ENCODE measurements at regions not wholly inside any gene's neighbourhood (a gene's known extent, or its start where the extent isn't known, plus 50 kb on each side); places are given as distances from the start of the nearest gene placed in this dataset.

DNA sequence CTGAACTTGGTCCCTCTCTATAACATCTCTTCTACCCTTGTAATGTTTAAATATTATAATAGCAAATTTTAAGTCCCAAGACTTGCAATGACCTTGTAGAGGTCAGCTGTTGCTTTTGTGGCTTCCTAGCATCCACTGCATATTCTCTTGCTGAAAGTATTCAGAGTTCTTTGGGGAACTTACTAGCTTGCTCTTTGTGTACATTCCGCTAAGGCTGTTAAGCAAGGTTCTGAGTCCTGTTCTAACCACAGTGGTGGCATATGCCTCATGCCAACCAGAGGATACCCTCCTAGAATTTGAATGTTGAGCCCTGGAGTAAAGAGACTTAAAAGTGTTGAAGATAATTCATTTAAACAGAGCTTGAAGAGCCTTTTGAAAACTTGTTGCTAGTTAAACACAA lies 570.9 kb downstream of the TLE1 start:
- BruUV-seq (replicated peaks), result no TSS peak
- no peak overlapping the region for H3K9ac ChIP-seq (ENCODE audit: insufficient read depth in 1 of 2, low read depth in 2 of 2, low read length in 2 of 2)
- no peak overlapping the region for H3K27ac ChIP-seq (ENCODE audit: extremely low read depth, low read depth, low read length)
- DNase-seq (ENCODE audit: extremely low read depth in 1 of 4, low spot score in 3 of 4), result no peak
- in situ Hi-C loops (cut with MboI), result no loop called here
- POLR2A ChIA-PET, result no interaction called here
- H3K9me1 ChIP-seq (ENCODE audit: control insufficient read depth, insufficient read depth, low read length), result no peaks in the 10 kb centered on the region
- CTCF ChIA-PET (ENCODE audit: low intra/inter-chr PET ratio), result no interaction called here
- TF ChIP-seq, protein P1, sequence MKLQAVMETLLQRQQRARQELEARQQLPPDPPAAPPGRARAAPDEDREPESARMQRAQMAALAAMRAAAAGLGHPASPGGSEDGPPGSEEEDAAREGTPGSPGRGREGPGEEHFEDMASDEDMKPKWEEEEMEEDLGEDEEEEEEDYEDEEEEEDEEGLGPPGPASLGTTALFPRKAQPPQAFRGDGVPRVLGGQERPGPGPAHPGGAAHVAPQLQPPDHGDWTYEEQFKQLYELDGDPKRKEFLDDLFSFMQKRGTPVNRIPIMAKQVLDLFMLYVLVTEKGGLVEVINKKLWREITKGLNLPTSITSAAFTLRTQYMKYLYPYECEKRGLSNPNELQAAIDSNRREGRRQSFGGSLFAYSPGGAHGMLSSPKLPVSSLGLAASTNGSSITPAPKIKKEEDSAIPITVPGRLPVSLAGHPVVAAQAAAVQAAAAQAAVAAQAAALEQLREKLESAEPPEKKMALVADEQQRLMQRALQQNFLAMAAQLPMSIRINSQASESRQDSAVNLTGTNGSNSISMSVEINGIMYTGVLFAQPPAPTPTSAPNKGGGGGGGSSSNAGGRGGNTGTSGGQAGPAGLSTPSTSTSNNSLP (IDR thresholded peaks at IDR 0.05; ENCODE audit: borderline replicate concordance, low read depth, low read length), result no peak
- TF ChIP-seq FOS (IDR thresholded peaks at IDR 0.05; ENCODE audit: extremely low read depth, insufficient read length), result no peak
- TF ChIP-seq, protein P2, sequence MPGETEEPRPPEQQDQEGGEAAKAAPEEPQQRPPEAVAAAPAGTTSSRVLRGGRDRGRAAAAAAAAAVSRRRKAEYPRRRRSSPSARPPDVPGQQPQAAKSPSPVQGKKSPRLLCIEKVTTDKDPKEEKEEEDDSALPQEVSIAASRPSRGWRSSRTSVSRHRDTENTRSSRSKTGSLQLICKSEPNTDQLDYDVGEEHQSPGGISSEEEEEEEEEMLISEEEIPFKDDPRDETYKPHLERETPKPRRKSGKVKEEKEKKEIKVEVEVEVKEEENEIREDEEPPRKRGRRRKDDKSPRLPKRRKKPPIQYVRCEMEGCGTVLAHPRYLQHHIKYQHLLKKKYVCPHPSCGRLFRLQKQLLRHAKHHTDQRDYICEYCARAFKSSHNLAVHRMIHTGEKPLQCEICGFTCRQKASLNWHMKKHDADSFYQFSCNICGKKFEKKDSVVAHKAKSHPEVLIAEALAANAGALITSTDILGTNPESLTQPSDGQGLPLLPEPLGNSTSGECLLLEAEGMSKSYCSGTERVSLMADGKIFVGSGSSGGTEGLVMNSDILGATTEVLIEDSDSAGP (CRISPR knock-in tag; IDR thresholded peaks at IDR 0.05), result no peak
- no peak for TF ChIP-seq RAD21 (CRISPR knock-in tag; conservative IDR thresholded peaks at IDR 0.05 in 1 of 2, IDR thresholded peaks at IDR 0.05 in 1 of 2)
- TF ChIP-seq XRCC5 (IDR thresholded peaks at IDR 0.05; ENCODE audit: low read depth, low read length), result no peak
- no peak for TF ChIP-seq DPF2 (IDR thresholded peaks at IDR 0.05)
- no peak for TF ChIP-seq ZNF239 (CRISPR knock-in tag; IDR thresholded peaks at IDR 0.05)
- TF ChIP-seq ATF1 (CRISPR knock-in tag; IDR thresholded peaks at IDR 0.05), result no peak
- TF ChIP-seq ATF1 (tag; IDR thresholded peaks at IDR 0.05), result no peak
- no peak for TF ChIP-seq KAT7 (CRISPR knock-in tag; IDR thresholded peaks at IDR 0.05; ENCODE audit: borderline replicate concordance)
- no peak for TF ChIP-seq PHF21A (IDR thresholded peaks at IDR 0.05; ENCODE audit: borderline replicate concordance, low read depth)
- TF ChIP-seq DACH1 (IDR thresholded peaks at IDR 0.05; ENCODE audit: partially characterized antibody), result no peak
- H2AFZ ChIP-seq (ENCODE audit: low read depth, low read length), result no peak overlapping the region
- H3K4me2 ChIP-seq (ENCODE audit: insufficient read depth, low read length), result no peak overlapping the region
- no peaks in the 10 kb centered on the region for H3K36me3 ChIP-seq (ENCODE audit: control insufficient read depth, insufficient read depth, low read length)
- no peaks in the 10 kb centered on the region for H3K27me3 ChIP-seq (ENCODE audit: control insufficient read depth in 2 of 2, insufficient read depth in 2 of 2, low read length in 2 of 2)
- H3K4me1 ChIP-seq (replicated peaks in 1 of 2; ENCODE audit: control insufficient read depth in 2 of 2, insufficient read depth in 2 of 2, low read length in 2 of 2), result no peaks in the 10 kb centered on the region
- H3K4me3 ChIP-seq, result no peak overlapping the region
- no peak for FAIRE-seq
- H4K20me1 ChIP-seq (replicated peaks; ENCODE audit: control insufficient read depth, insufficient read depth, low read length), result no peaks in the 10 kb centered on the region
- no peak for ATAC-seq
- H3K79me2 ChIP-seq (ENCODE audit: control insufficient read depth, insufficient read depth, low read length), result no peaks in the 10 kb centered on the region
- WGBS (ENCODE audit: insufficient coverage, low coverage, missing lambda C conversion rate), result 0% methylated on average over 1 of the region's 1 CpG
- no peaks in the 10 kb centered on the region for H3K9me3 ChIP-seq (replicated peaks; ENCODE audit: control insufficient read depth, insufficient read depth, low read depth, low read length)
- intact Hi-C loops (cut with micrococcal nuclease), result no loop called here
